ENCODE measurements at regions not wholly inside any gene's neighbourhood (a gene's known extent, or its start where the extent isn't known, plus 50 kb on each side); places are given as distances from the start of the nearest gene placed in this dataset.

DNA sequence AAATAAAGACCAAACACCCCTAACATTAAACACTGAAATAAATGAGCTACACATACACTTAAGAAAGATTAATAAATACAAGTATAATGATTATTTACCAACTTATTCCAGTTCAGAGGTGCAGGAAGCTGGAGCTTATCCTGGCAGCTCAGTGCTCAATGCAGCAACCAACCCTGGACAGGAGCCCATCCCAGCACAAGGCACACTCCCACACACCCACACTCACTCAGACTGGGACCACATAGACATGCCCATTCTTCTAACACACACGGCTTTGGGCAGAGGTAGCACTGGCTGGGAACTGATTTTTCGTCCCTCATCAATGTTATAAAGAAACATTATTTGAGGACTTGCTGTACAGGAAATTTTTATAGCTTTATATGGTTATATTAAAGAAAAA lies 797.4 kb downstream of the RPS29 start:
- TF ChIP-seq, protein P1, sequence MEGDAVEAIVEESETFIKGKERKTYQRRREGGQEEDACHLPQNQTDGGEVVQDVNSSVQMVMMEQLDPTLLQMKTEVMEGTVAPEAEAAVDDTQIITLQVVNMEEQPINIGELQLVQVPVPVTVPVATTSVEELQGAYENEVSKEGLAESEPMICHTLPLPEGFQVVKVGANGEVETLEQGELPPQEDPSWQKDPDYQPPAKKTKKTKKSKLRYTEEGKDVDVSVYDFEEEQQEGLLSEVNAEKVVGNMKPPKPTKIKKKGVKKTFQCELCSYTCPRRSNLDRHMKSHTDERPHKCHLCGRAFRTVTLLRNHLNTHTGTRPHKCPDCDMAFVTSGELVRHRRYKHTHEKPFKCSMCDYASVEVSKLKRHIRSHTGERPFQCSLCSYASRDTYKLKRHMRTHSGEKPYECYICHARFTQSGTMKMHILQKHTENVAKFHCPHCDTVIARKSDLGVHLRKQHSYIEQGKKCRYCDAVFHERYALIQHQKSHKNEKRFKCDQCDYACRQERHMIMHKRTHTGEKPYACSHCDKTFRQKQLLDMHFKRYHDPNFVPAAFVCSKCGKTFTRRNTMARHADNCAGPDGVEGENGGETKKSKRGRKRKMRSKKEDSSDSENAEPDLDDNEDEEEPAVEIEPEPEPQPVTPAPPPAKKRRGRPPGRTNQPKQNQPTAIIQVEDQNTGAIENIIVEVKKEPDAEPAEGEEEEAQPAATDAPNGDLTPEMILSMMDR (conservative IDR thresholded peaks at IDR 0.05; ENCODE audit: low read depth, low read length), result no peak
- TF ChIP-seq EZH2 (IDR thresholded peaks at IDR 0.05; ENCODE audit: low read length, unreplicated experiment), result no peak
